GM23338 (cell line): ENCODE measurements at regions not wholly inside any gene's neighbourhood (a gene's known extent, or its start where the extent isn't known, plus 50 kb on each side); places are given as distances from the start of the nearest gene placed in this dataset.

Source experiments
- ATAC-seq: fragments of 200-7000 bp; cut with Tn5 transposase; 3 replicates; pipeline ENCODE4 v1.9.1; 2020
- DNase-seq: peaks from one replicate; pipeline ENCODE4 v3.0.0-alpha.2; 2015; ENCODE audit warnings: low spot score
- H2AFZ ChIP-seq: fragments of 200-600 bp; sonication (generic); 2 replicates; pipeline ENCODE4 v1.8.0; 2016; ENCODE audit warnings: antibody characterized with exemption, mild to moderate bottlenecking, moderate library complexity
- H3F3A ChIP-seq: fragments of 200-600 bp; sonication (generic); replicated peaks from 2 replicates; pipeline ENCODE4 v1.8.0; 2017; ENCODE audit warnings: antibody characterized with exemption, mixed run types, low read depth
- H3K27ac ChIP-seq: fragments of 200-600 bp; sonication (generic); 2 replicates; pipeline ENCODE4 v1.6.1; 2016; ENCODE audit warnings: low read depth
- H3K27me3 ChIP-seq: fragments of 200-600 bp; sonication (generic); 2 replicates; pipeline ENCODE4 v1.8.0; 2016; ENCODE audit warnings: mild to moderate bottlenecking, mixed run types, moderate library complexity; ENCODE audit not compliant: insufficient read depth
- H3K36me3 ChIP-seq: fragments of 200-600 bp; sonication (generic); 2 replicates; pipeline ENCODE4 v1.8.0; 2016; ENCODE audit warnings: mild to moderate bottlenecking; ENCODE audit not compliant: insufficient read depth
- H3K4me1 ChIP-seq: fragments of 200-600 bp; sonication (generic); 2 replicates; pipeline ENCODE4 v1.8.0; 2016; ENCODE audit warnings: mild to moderate bottlenecking, moderate library complexity; ENCODE audit not compliant: insufficient read depth
- H3K4me2 ChIP-seq: fragments of 200-600 bp; sonication (generic); 2 replicates; pipeline ENCODE4 v1.7.1; 2017; ENCODE audit warnings: mixed run types
- H3K4me3 ChIP-seq: fragments of 200-600 bp; sonication (generic); 2 replicates; pipeline ENCODE4 v1.6.1; 2016; ENCODE audit warnings: mixed run types
- H3K79me2 ChIP-seq: fragments of 200-600 bp; sonication (generic); replicated peaks from 2 replicates; pipeline ENCODE4 v1.8.0; 2017; ENCODE audit warnings: mild to moderate bottlenecking; ENCODE audit not compliant: insufficient read depth
- H3K9me2 ChIP-seq: fragments of 200-600 bp; sonication (generic); 2 replicates; pipeline ENCODE4 v1.8.0; 2017; ENCODE audit not compliant: insufficient read depth
- H4K20me1 ChIP-seq: fragments of 200-600 bp; sonication (generic); replicated peaks from 2 replicates; pipeline ENCODE4 v1.8.0; 2017; ENCODE audit warnings: mild to moderate bottlenecking; ENCODE audit not compliant: insufficient read depth
- H3K27ac Mint-ChIP-seq: 2 replicates; pipeline ENCODE4 v1.8.0; 2020; ENCODE audit warnings: inconsistent platforms, mild to moderate bottlenecking, moderate library complexity, mixed read lengths
- H3K27me3 Mint-ChIP-seq: 3 replicates; pipeline ENCODE4 v1.8.0; 2022; ENCODE audit warnings: low read depth, mild to moderate bottlenecking, moderate library complexity, mixed read lengths, inconsistent platforms; ENCODE audit not compliant: insufficient read depth, poor library complexity
- H3K36me3 Mint-ChIP-seq: 3 replicates; pipeline ENCODE4 v1.8.0; 2021; ENCODE audit warnings: low read depth, mild to moderate bottlenecking, inconsistent platforms, moderate library complexity, mixed read lengths
- H3K4me1 Mint-ChIP-seq: 3 replicates; pipeline ENCODE4 v1.8.0; 2020; ENCODE audit warnings: mild to moderate bottlenecking, inconsistent platforms, mixed read lengths
- H3K4me3 Mint-ChIP-seq: 3 replicates; pipeline ENCODE4 v1.8.0; 2021; ENCODE audit warnings: moderate library complexity, mild to moderate bottlenecking, inconsistent platforms, mixed read lengths
- H3K9me3 Mint-ChIP-seq: 3 replicates; pipeline ENCODE4 v1.8.0; 2020; ENCODE audit warnings: moderate library complexity, mild to moderate bottlenecking, inconsistent platforms, mixed read lengths
- CTCF ChIP-seq, 2 experiments: fragments of 200-600 bp in 1 of 2; sonication (generic) in 1 of 2; conservative IDR thresholded peaks; 2 replicates each; pipeline versions ENCODE4 v1.5.1 to v1.6.1; 2016 to 2017; ENCODE audit warnings: antibody characterized with exemption in 2 of 2, low read depth in 2 of 2, mild to moderate bottlenecking in 2 of 2, moderate library complexity in 1 of 2
- ETS1 ChIP-seq: IDR thresholded peaks from 2 replicates; pipeline ENCODE4 v1.6.1; 2016; ENCODE audit warnings: antibody characterized with exemption
- EZH2 ChIP-seq: fragments of 200-600 bp; sonication (generic); IDR thresholded peaks from one replicate; pipeline ENCODE4 v1.8.0; 2017; ENCODE audit warnings: antibody characterized with exemption, mild to moderate bottlenecking, low read depth; ENCODE audit not compliant: unreplicated experiment
- EZH2phosphoT487 ChIP-seq: fragments of 200-600 bp; sonication (generic); IDR thresholded peaks from one replicate; pipeline ENCODE4 v1.8.1; 2018; ENCODE audit warnings: antibody characterized with exemption; ENCODE audit not compliant: unreplicated experiment
- REST ChIP-seq: IDR thresholded peaks from one replicate; pipeline ENCODE4 v1.6.1; 2018; ENCODE audit warnings: antibody characterized with exemption; ENCODE audit not compliant: unreplicated experiment
- STAT1 ChIP-seq: IDR thresholded peaks from one replicate; pipeline ENCODE4 v1.6.1; 2016; ENCODE audit warnings: antibody characterized with exemption; ENCODE audit not compliant: unreplicated experiment

GRCh38 chrY:7674465-7674864, 762.9 kb upstream of the AMELY start:
- no peak for DNase-seq
- no peak for ATAC-seq
- no peaks in the 10 kb centered on the region for H3K9me2 ChIP-seq

GRCh38 chrY:7672796-7673195, 761.2 kb upstream of the AMELY start:
- no peak for ATAC-seq
- no peak for DNase-seq
- Histone ChIP-seq H4K20me1 (no peaks in the 10 kb centered on the region), H3K36me3 (no peaks in the 10 kb centered on the region), H3K4me3 (no peak overlapping the region), H3K27ac (no peak overlapping the region), H3K4me2 (no peak overlapping the region), H3K79me2 (no peaks in the 10 kb centered on the region), H2AFZ (no peak overlapping the region), H3K9me2 (no peaks in the 10 kb centered on the region), H3F3A (no peaks in the 10 kb centered on the region), H3K27me3 (no peaks in the 10 kb centered on the region), H3K4me1 (no peaks in the 10 kb centered on the region)
- Mint-ChIP-seq H3K4me3 (no peak overlapping the region), H3K36me3 (no peaks in the 10 kb centered on the region), H3K27me3 (no peaks in the 10 kb centered on the region), H3K4me1 (no peaks in the 10 kb centered on the region), H3K27ac (no peak overlapping the region), H3K9me3 (no peaks in the 10 kb centered on the region; the same call in 2 of the 3 replicates)
- TF ChIP-seq ETS1: no peak
- TF ChIP-seq EZH2phosphoT487: no peak
- no peak for TF ChIP-seq REST

More at GRCh38 chrY:7674465-7674864, 762.9 kb upstream of the AMELY start:
- H3K27me3 ChIP-seq: no peaks in the 10 kb centered on the region
- H3K36me3 Mint-ChIP-seq: no peaks in the 10 kb centered on the region
- H3F3A ChIP-seq: no peaks in the 10 kb centered on the region
- H3K4me1 ChIP-seq: no peaks in the 10 kb centered on the region
- H3K4me3 Mint-ChIP-seq: no peak overlapping the region
- H2AFZ ChIP-seq: no peak overlapping the region
- no peak overlapping the region for H3K27ac Mint-ChIP-seq
- H3K9me3 Mint-ChIP-seq: no peaks in the 10 kb centered on the region; the same call in 2 of the 3 replicates
- no peaks in the 10 kb centered on the region for H3K79me2 ChIP-seq
- no peaks in the 10 kb centered on the region for H3K27me3 Mint-ChIP-seq
- H3K27ac ChIP-seq: no peak overlapping the region
- H3K4me1 Mint-ChIP-seq: no peaks in the 10 kb centered on the region
- H4K20me1 ChIP-seq: no peaks in the 10 kb centered on the region
- H3K4me3 ChIP-seq: no peak overlapping the region
- TF ChIP-seq ETS1 (no peak), STAT1 (no peak), CTCF (conservative IDR thresholded peaks at IDR 0.05; ENCODE audit: low read depth in 2 of 2) (no peak), EZH2 (no peak)
- no peaks in the 10 kb centered on the region for H3K36me3 ChIP-seq
- no peak overlapping the region for H3K4me2 ChIP-seq
